Muscle layer of colon (tissue), 2 donors: ENCODE measurements at regions not wholly inside any gene's neighbourhood (a gene's known extent, or its start where the extent isn't known, plus 50 kb on each side); places are given as distances from the start of the nearest gene placed in this dataset.

Experiments used
- H3K27ac ChIP-seq: one replicate; pipeline ENCODE4 v1.7.0; 2013; ENCODE audit warnings: low read depth, mild to moderate bottlenecking, low read length, moderate library complexity
- H3K27me3 ChIP-seq, 2 donors: one replicate each; pipeline ENCODE4 v1.7.0; 2013; ENCODE audit warnings: low read length in 2 of 2, mild to moderate bottlenecking in 2 of 2; ENCODE audit not compliant: insufficient read depth in 2 of 2, control insufficient read depth in 1 of 2
- H3K36me3 ChIP-seq: one replicate; pipeline ENCODE4 v1.7.0; 2013; ENCODE audit warnings: mild to moderate bottlenecking, low read length; ENCODE audit not compliant: insufficient read depth
- H3K4me1 ChIP-seq: one replicate; pipeline ENCODE4 v1.7.0; 2013; ENCODE audit warnings: mild to moderate bottlenecking, low read length; ENCODE audit not compliant: insufficient read depth
- H3K4me3 ChIP-seq, 2 donors: one replicate each; pipeline ENCODE4 v1.7.0; 2013; ENCODE audit warnings: low read length in 2 of 2, low read depth in 1 of 2, mild to moderate bottlenecking in 1 of 2, moderate library complexity in 1 of 2
- H3K9ac ChIP-seq: one replicate; pipeline ENCODE4 v1.7.0; 2013; ENCODE audit warnings: low read length
- H3K9me3 ChIP-seq: one replicate; pipeline ENCODE4 v1.7.0; 2013; ENCODE audit warnings: mild to moderate bottlenecking, low read length
- donor health status: abdominal sarcoma.
- donor health status: Adenocarcinoma of cecum.

GRCh38 chr2:167861574-167862193 lies 385.7 kb downstream of the STK39 start:
- H3K9me3 ChIP-seq: no peaks in the 10 kb centered on the region
- H3K36me3 ChIP-seq: no peaks in the 10 kb centered on the region
- H3K9ac ChIP-seq: no peak overlapping the region
- no peaks in the 10 kb centered on the region for H3K27me3 ChIP-seq
- H3K27ac ChIP-seq: no peak overlapping the region
- no peak overlapping the region for H3K4me3 ChIP-seq
- H3K4me1 ChIP-seq: no peaks in the 10 kb centered on the region

GRCh38 chr2:167860082-167860481 lies 387.3 kb downstream of the STK39 start:
- Histone ChIP-seq H3K9me3 (no peaks in the 10 kb centered on the region), H3K27me3 (no peaks in the 10 kb centered on the region), H3K4me3 (no peak overlapping the region), H3K9ac (no peak overlapping the region), H3K4me1 (no peaks in the 10 kb centered on the region), H3K27ac (no peak overlapping the region), H3K36me3 (no peaks in the 10 kb centered on the region)

- H3K4me1 ChIP-seq: no peaks in the 10 kb centered on the region
- H3K4me3 ChIP-seq: no peak overlapping the region
- H3K9me3 ChIP-seq: no peaks in the 10 kb centered on the region
- no peak overlapping the region for H3K9ac ChIP-seq
- no peaks in the 10 kb centered on the region for H3K36me3 ChIP-seq
- H3K27me3 ChIP-seq: no peaks in the 10 kb centered on the region
- H3K27ac ChIP-seq: no peak overlapping the region
These were observed 387.7 kb downstream of the STK39 start for GRCh38 chr2:167859676-167860075.

GRCh38 chr2:167858086-167858485 lies 389.3 kb downstream of the STK39 start:
- Histone ChIP-seq H3K4me1 (no peaks in the 10 kb centered on the region), H3K9me3 (no peaks in the 10 kb centered on the region), H3K4me3 (no peak overlapping the region), H3K27me3 (no peaks in the 10 kb centered on the region), H3K36me3 (no peaks in the 10 kb centered on the region), H3K9ac (no peak overlapping the region), H3K27ac (no peak overlapping the region)

GRCh38 chr2:167857416-167857815 lies 390.0 kb downstream of the STK39 start:
- Histone ChIP-seq H3K27me3 (no peaks in the 10 kb centered on the region), H3K36me3 (no peaks in the 10 kb centered on the region), H3K9me3 (no peaks in the 10 kb centered on the region), H3K4me1 (no peaks in the 10 kb centered on the region), H3K27ac (no peak overlapping the region), H3K4me3 (no peak overlapping the region), H3K9ac (no peak overlapping the region)

- Histone ChIP-seq H3K36me3 (no peaks in the 10 kb centered on the region), H3K4me1 (no peaks in the 10 kb centered on the region), H3K9me3 (no peaks in the 10 kb centered on the region), H3K27ac (no peak overlapping the region), H3K27me3 (no peaks in the 10 kb centered on the region), H3K9ac (no peak overlapping the region), H3K4me3 (no peak overlapping the region)
These were observed 391.2 kb downstream of the STK39 start for GRCh38 chr2:167856190-167856589.

- H3K4me3 ChIP-seq: no peak overlapping the region
- H3K27me3 ChIP-seq: no peaks in the 10 kb centered on the region
- no peaks in the 10 kb centered on the region for H3K4me1 ChIP-seq
- H3K36me3 ChIP-seq: no peaks in the 10 kb centered on the region
- H3K9ac ChIP-seq: no peak overlapping the region
- no peak overlapping the region for H3K27ac ChIP-seq
- no peaks in the 10 kb centered on the region for H3K9me3 ChIP-seq
These were observed 392.2 kb downstream of the STK39 start for GRCh38 chr2:167855211-167855610.

GRCh38 chr2:167853717-167854116 lies 393.7 kb downstream of the STK39 start:
- H3K27me3 ChIP-seq: no peaks in the 10 kb centered on the region
- no peaks in the 10 kb centered on the region for H3K9me3 ChIP-seq
- H3K27ac ChIP-seq: no peak overlapping the region
- H3K9ac ChIP-seq: no peak overlapping the region
- no peak overlapping the region for H3K4me3 ChIP-seq
- H3K4me1 ChIP-seq: no peaks in the 10 kb centered on the region
- H3K36me3 ChIP-seq: no peaks in the 10 kb centered on the region

GRCh38 chr2:167851876-167852275 lies 395.5 kb downstream of the STK39 start:
- Histone ChIP-seq H3K4me1 (no peaks in the 10 kb centered on the region), H3K27ac (no peak overlapping the region), H3K4me3 (no peak overlapping the region), H3K9ac (no peak overlapping the region), H3K9me3 (no peaks in the 10 kb centered on the region), H3K27me3 (no peaks in the 10 kb centered on the region), H3K36me3 (no peaks in the 10 kb centered on the region)

GRCh38 chr2:167851323-167851860 lies 396.0 kb downstream of the STK39 start:
- Histone ChIP-seq H3K36me3 (no peaks in the 10 kb centered on the region), H3K4me3 (no peak overlapping the region), H3K27ac (no peak overlapping the region), H3K9ac (no peak overlapping the region), H3K4me1 (no peaks in the 10 kb centered on the region), H3K27me3 (no peaks in the 10 kb centered on the region), H3K9me3 (no peaks in the 10 kb centered on the region)

- no peaks in the 10 kb centered on the region for H3K9me3 ChIP-seq
- H3K4me1 ChIP-seq: no peaks in the 10 kb centered on the region
- H3K36me3 ChIP-seq: no peaks in the 10 kb centered on the region
- no peak overlapping the region for H3K27ac ChIP-seq
- no peak overlapping the region for H3K9ac ChIP-seq
- no peaks in the 10 kb centered on the region for H3K27me3 ChIP-seq
- no peak overlapping the region for H3K4me3 ChIP-seq
These were observed 402.5 kb downstream of the STK39 start for GRCh38 chr2:167844714-167845530.
